Hematopoietic multipotent progenitor cell treated with erythropoietin and hydrocortisone succinate and interleukin-3 and kit ligand, for 15 days (in vitro differentiated cells): ENCODE measurements at regions not wholly inside any gene's neighbourhood (a gene's known extent, or its start where the extent isn't known, plus 50 kb on each side); places are given as distances from the start of the nearest gene placed in this dataset.
A peak's percentile ranks its signal among the peaks of the same experiment; 100 is the strongest.

Source experiments
- DNase-seq: peaks from one replicate; pipeline ENCODE4 v3.0.0-alpha.2; 2015; ENCODE audit warnings: low spot score

DNA sequence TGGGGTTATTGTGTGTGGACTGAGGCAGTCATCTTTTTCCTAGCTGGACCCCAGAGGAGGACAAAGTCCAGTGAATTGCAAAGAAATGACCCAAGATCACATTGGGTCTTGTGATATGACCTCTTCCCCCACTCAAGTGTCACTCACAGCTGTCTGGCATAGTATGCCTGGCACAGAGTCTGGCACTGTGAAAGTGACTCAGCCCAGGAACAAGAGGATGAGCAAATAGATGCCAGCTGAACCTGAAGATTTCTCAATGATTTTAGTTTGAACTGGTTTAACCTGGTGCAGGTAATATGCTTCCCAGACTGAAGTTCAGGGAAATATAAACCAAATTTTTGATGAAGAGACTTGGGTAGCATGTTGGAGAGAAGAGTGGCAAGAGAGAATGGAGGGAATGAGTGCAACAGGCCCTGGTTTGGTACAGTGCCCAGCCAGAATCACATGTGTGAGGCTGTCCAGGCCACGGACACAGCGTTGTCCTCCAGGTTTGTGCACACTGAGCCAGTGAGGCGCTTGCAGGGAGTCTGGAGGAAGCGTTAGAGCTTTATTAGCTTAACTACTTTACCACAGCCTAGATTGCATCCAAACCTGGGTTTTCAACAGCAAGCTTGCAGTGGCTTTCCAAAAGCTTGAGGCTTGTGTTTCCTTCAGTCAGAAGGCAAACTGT lies 332.9 kb downstream of the NUAK1 start:
- no peak for DNase-seq

DNA sequence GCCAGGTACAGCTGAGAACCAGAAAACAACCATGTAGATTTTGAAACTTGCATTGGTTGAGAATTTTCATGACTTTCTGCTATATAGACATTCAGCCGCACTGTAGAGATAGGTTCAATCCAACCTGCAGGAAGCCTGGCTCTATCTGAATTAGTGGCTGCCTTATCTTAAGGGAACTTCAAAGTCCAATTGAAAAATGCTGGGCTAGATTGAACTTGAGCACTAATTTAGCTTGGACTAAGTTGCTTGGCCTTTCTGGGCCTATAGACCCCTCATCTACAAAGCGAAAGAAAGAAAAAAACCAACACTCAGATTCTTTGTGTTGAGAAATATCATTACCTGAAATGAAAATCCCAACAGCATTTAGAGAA lies 332.4 kb downstream of the NUAK1 start:
- DNase-seq, result no peak

DNA sequence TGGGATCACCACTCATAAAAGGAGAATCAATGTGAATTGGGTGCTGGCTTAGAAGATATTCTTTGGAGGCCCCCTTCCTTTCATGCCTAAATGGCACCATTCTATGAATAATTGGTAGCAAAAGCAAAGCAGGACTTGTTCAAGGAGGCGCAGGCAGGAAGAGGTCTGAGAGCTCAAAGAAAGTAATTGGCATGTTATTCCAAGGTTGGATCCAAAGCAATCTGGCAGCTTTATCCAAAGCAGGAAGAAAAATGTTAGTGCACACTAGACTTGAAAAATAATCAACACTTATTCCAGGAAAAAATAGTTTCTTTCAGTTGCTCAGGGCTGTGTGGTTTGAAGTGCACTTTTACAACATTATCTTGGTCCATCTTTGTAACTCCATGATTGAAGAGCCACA lies 326.4 kb downstream of the NUAK1 start:
- no peak for DNase-seq

DNA sequence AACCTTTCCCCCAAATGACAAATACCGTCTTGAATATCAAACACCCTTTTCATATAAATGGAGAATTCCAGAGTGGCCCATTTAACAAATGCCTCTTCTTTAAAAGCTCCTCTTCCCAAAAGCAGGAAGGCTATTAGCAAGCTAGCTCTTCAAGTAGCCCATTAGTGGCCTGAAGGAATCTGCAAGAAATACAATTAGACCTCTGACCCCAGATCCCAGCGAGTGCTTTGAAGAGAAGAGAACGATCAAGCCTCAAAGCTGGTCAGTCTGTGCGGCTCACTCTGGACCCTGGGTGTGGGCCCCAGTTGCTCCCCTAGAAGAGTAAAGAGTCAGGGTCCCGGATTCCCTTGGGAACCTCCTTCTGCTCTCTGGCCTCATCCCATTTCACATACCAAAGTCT lies 325.6 kb downstream of the NUAK1 start:
- no peak for DNase-seq

DNA sequence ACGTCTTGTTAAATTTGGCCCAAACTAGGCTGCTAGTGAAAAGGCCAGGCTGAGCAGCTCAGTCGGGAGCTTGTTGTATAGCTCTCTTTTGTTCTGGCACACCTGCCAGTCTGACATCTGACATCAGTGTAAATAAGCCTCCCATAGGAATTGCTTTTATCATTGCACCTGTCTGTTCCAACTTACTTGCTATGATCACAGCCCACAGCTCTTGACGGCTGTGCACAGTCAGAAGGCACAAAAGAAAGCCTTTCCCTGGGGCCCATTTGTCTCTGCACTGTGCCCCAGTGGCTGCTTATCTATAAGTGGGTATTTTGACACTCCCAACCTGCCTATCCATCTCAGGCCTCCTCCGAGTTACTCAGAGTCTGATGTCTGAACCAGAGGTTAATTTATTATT lies 324.5 kb downstream of the NUAK1 start:
- DNase-seq, result no peak

DNA sequence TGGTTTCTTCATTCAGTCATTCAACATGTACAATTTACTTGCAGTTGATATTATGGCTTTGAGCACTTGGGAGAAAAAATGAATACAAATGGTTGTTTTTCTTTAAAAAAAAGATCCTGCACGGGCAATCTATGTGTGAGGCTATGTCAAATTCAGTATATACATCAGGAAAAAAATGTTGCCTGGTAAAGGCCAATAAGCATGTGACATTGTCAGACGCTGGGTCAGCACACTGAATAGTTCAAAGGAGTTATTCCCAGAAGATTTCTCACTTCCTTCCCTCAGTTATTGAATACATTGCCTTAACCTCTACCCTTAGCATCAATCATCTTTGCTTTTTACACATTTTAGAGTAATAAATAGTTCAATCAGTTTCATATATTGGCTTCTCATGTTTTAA lies 319.2 kb downstream of the NUAK1 start:
- no peak for DNase-seq

DNA sequence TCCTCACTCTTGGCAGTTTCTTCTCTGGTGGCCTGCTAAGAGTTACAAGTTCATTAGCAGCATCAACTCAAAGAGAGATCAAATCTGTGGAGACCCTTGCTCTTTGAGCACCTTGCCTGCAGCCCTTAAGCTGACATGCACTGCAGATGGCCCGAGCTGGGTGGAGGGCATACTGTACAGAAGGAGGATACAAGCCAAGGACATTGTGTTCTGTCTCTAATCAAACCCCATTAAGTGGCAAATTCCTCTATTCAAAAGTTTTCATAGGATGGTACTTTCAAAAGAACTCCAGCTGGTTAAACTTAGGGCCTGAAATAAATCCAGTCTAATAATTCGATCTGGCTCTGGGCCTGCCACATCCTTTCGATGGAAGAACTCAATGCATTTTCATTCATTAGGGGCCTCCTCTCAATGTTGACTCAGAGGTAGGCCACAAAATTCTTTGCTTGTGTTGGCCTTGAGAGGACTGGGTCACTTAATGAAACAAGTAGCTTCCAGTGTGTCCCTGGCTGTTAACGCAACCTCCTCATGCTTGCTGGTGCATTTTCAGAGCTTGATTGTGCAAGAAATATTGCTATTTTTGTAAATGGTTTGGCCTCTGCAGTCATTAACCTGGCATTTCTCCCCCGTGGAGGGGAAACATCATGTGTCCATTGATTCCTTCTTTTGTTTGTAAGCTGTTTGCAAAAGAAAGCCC lies 318.2 kb downstream of the NUAK1 start:
- DNase-seq, result no peak

DNA sequence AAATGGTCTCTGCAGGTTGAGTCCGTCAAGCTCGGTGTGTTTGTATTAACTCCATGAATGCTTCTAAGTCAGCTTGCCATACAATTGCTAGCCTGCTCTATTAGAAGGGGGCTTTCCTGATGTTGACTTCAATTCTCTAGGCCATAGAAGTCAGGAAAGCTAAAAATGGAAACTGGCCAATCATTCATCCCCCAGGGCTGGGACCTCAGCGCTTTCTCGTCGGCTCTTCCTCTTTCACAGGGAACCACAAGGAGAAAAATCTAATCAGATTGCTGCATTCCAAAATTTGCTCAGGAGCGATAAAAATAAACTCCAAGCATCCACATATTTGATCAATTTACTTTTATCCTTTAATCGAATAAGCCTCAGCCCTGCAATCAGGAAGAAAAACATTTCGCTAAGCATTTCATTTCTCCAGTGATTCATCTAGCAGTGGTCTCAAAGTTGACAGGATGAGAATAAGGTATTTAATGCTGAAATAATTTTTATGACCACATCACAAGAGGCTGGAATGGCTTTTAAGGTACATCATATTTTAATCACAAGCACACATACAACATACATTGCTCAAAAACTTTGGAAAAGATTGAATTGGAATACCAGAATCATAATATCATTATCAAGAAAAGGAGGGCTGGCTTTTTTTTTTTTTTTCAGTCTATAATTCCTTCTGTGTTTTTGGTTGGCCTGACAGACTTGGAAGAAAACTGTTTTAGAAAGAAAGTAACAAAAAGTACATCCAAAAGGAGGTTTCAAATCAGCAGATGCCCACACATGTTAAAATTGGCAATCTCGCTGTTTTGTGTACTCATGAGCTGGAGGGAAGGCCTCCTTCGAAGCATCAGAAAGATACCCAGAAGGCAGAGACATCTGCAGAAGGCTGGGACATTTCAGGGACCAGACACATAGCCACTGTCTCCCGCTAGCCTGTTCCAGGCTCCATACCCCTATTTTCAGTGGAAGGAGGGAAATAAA lies 316.3 kb downstream of the NUAK1 start:
- no peak for DNase-seq

DNA sequence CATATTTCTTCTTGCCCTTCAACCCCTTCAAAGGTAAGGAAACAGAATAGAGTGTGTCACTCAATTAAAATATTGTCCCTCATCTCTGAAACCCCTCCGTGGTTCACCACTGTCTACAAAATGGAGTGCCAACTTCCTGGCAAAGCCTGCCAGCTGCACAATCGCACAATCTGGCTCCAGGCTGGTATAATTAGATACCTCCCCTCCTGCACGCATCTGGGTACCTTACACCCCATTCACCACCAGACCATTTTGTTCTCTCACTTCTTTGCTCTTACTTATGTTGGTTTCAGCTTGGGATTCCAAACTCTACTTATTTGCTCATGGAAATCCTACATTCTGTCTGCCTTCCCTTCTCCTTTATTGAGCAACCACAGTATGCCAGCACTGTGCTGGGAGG lies 314.9 kb downstream of the NUAK1 start:
- no peak for DNase-seq

DNA sequence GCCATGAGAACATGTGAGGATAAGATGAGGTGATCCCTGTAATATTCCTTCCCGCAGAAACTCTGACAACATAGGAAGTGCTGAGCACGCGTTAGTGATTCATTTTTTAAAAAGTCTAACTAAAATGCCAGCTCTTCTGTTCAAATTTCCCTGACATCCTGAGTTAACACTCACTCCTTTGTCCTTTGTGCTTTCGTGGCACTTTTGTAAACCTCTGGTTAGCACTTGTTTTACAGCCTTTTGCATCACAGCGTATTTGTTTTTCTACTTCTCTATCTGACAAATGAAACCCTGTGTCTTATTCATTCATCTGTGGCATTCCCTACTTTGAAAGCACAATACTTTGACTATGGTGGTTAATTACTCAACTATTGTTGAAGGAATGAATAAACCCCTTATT lies 313.6 kb downstream of the NUAK1 start:
- no peak for DNase-seq

DNA sequence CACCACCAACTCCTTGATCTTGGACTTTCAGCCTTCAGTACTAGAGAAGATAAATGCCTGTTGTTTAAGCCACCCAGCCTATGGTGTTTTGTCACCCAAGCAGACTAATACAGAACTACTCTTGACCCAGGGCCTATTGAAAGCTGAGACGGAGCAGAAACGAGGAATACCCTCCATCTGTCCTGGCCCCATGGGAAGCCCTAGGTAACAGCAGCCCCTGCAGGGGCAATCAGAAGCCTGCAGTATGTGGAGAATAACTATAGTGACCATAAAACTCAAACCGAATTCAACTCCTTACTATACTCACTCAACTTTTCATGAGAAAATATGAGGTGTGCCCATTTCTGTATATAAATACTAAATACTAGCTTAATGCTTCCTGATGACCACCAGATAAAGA lies 307.4 kb downstream of the NUAK1 start:
- DNase-seq, result no peak

DNA sequence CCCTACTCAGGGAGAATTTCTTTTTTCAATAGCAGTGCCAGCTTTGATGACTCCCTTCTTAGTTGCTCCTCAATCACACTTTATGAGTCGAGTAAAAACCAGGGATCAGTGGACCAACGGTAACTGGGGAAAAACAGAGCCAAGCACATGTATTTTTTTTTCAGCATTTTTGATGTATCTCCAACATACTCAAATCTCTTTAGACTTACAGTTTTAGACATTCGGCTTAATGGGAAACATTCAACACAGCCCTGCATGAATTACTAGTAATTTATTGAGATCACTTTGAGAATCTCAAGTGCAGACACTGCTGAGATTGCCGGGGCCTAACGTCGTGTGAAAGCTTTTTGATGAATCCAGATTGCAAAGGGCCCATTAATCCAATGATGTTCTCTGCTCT lies 306.7 kb downstream of the NUAK1 start:
- DNase-seq, result no peak

DNA sequence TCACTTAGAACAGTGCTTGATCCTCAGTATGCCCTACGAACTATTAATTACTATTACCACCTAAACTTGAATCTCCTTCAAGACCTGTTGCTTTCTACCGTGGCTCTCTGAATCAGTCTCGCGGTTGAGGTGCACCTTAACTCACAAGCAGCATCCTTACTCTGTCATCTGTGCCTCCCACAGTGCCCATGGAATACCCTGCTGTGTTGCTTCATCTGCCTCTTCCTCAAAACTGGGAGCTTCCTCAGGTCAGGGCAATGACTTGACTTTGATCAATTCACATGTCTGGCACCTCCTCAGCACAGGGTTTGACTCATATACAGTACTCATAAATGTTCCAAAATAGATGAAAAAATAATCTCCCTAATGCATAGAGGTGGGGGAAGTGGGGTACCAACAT lies 305.9 kb downstream of the NUAK1 start:
- DNase-seq, result no peak

DNA sequence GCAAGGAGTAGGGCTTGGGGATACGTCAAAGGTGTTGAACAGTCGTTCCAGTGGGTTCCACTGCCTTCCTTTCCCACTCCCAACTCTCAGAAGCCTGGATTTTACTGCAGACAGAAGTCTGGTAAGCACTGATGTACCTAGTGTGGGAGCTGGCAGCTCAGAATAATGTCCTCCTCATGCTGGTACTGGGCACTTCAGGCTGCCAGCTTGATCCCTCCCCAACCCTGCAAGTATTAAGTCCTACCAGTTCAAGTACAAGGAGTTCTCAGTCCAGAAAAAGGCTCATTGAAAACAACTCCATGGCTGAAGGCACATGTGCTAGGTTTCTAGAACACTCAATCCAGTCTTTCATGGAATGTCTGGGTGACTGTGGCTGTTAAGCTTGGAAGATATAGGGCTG lies 304.3 kb downstream of the NUAK1 start:
- DNase-seq, result no peak

DNA sequence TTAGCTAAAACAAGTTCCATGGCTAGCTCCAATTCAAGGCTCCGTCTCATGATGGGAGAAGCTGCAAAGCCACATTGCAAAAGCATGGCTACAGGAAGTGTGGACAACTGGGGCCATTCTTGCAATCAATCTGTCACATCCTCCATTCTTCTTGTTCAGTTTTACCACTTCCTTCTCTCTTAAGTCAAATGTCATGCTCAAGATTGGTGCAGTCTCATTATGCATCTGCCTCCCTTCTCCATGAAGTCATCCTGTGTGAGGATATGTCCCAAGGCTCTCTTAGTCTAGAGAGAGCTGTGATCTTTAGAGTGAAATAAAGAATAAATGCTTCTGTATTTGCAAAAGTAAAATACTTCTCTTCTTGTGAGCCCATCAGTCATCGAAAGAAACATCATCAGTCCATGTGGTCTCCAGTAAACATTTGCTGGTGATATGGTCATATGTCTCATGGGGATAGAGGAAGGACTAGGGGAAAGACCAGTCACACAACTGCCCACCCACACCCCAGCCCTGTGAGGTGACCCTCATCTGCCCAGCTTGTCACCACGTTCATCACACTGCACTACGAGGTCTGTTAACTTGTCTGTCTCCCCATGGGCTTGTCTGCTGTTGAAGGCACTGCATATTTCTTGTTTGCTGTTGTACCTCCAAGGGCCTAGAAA lies 303.0 kb downstream of the NUAK1 start:
- DNase-seq, result no peak

DNA sequence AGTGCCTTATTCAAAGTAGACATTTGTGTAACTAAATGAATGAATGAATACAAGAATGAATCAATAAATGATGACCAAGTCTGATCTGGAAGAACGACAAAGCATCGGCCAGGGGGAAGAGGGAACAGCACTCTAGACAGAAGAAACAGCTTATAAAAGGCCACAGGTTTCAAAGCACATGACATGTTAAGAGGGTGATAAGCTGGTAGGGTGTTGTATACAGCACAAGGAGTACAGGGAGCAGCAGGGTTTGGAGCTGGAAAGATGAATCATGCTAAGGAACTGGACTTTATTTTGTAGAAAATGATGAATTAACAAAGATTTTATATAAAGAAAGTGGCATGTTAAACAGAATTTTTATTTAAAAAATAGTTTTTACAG lies 302.5 kb downstream of the NUAK1 start:
- no peak for DNase-seq

DNA sequence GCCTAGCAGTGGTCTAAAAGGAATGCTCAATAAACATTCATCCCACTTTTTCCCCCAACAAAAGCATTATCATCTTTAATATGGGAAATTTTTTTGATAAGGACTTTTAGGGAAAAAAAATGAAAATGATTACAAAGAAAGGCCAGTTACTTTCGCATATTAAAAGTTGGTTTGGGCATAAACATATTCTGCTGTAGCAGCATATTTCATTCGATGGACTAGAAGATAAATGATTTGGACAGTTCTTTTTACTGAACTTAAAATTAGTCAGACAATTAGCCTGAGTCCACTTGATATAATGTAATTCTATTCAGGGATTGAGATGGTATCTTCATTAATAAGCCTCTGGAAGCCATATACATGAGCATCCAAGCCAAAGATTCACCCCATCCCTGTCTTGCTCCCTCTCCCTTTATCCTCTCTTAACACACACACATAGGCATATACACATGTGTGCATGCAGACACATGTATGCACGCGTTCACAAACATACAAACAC lies 299.1 kb downstream of the NUAK1 start:
- DNase-seq, result no peak

DNA sequence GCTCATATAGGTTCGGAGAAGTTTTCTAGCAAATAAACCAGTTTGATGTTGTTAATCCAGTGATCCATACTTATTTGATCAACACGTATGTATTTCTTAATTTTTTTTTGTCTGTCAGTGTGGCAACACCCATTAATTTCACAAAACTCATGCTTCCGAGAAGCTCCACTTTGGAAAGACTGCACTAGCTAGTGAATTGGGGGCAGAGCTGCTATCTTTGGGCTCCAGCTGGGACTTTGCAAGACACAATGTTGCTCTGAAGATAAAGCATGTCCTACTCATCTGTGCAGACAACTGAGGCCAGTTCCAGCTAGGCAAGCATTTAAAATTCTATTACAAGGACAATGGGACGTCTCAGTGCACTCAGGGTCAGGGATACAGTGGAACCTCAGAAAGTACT lies 298.4 kb downstream of the NUAK1 start:
- DNase-seq, result peak; percentile 23

DNA sequence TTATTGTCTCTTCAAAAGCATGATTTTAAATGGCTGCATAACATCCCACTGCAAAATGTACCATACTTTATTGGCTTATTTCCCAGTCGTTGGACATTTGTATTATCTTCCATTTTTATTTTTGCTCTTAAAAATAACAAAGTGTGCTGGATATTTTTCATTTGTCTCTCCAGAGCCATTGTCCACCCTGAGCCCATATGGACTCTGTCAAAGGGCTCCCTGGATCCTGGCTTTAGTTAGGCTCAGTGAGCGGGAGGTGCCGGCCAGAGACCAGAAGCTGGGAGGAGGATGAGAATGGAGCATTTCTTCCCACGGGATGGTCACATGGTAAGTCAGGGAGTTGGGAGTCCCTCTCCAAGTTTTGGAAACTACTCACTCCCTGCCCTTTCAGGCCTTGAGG lies 296.9 kb downstream of the NUAK1 start:
- no peak for DNase-seq

DNA sequence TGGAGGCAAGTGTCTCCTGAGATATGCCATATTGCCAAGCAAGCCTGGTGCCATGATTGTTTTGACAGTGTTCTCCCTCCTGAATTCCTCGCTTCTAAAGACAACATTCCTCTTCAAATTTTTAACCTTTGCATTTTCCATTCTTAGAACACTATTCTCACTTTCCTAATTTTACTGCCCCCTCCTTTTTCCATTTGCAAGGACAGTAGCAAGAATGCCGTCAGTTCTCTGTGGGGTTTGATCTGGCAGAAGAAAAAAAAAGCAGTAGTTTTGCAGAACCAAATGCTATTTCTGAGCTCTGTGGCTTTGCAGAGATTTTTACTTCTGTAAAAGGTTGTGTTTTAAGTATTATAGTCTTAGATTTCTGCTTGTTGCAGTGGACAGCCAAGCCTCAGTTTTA lies 295.2 kb downstream of the NUAK1 start:
- DNase-seq, result no peak

DNA sequence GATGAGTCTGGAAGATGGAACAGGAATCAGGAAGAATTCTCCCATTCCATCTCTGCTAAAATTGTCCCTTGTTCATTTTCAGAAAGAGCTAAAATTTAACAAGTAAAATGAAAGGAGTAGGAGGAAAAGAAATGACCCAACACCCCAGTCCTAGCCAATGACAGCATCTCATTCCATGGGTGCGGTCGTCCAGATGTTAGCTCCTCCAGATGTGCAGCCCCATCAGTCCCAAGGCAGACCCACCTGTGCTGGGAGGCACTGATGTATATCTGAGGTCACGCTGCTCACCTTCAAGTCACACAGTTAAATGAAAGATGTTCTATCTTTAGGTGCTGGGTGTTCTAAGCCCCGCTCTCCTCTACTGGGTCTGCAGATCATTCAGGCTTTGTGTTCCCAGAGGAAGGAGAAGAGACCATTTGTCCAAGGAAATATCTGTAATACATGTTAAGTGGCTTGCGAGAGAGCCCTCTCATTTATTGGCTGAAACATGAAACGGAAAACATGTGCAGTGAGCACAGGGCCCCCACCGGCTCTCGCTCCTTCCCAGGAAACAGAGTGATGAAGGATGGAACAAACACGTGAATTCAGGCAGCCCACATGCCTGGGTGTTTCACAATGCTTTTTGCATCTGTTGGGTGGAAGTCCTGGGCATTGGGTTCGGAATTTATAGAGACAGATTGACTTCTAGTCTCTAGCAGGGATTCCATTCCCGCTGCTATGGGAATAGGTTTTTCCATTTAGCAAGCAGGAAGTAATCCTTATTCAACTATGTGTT lies 294.6 kb downstream of the NUAK1 start:
- DNase-seq, result no peak

DNA sequence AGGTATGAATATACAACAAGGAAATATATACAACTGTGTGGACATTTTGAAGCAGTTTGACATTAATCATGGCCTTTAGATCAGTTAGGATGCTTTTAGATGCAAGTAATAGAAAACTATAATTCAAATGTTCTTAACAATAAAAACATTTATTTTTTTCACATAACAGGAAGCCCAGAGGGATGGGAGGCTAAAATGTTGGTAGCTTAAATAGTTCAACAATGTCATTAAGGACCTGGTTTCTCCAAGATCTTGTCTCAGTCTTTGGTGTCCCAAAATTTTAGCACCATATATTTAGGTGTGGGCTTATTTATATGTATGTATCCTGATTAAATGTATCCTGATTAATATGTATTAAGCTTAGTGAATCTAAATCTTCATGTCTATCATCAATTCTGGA lies 292.4 kb downstream of the NUAK1 start:
- no peak for DNase-seq
